MM.1S (cell line): ENCODE measurements at regions not wholly inside any gene's neighbourhood (a gene's known extent, or its start where the extent isn't known, plus 50 kb on each side); places are given as distances from the start of the nearest gene placed in this dataset.

ENCODE experiments used
- CTCF ChIP-seq: fragments of 300-600 bp; sonication (generic); IDR thresholded peaks from 2 replicates; pipeline ENCODE4 v1.5.1; 2016; ENCODE audit warnings: antibody characterized with exemption, low read length, mixed read lengths
- EZH2 ChIP-seq: fragments of 300-600 bp; sonication (generic); optimal IDR thresholded peaks from 2 replicates; pipeline ENCODE3; 2017; ENCODE audit warnings: low read depth, mild to moderate bottlenecking, antibody characterized with exemption, low read length, mixed read lengths

- TF ChIP-seq CTCF (no peak), EZH2 (no peak)
Measured at GRCh38 chr16:35792516-35793285, 2333.3 kb downstream of the TP53TG3F start.
